ENCODE measurements at regions not wholly inside any gene's neighbourhood (a gene's known extent, or its start where the extent isn't known, plus 50 kb on each side); places are given as distances from the start of the nearest gene placed in this dataset.

GRCh38 chr6:103081876-103082630, 1688.5 kb downstream of the GRIK2 start:
- Mint-ChIP-seq H3K27me3 (no peaks in the 10 kb centered on the region), H3K27ac (no peak overlapping the region), H3K4me1 (no peaks in the 10 kb centered on the region), H3K4me3 (no peak overlapping the region), H3K9me3 (peaks cover 5 to 13% of the 10 kb centered on the region in 2 donors)
- no peak for ATAC-seq
- no peak for DNase-seq

- H3K27me3 Mint-ChIP-seq, result no peaks in the 10 kb centered on the region
- peaks cover 5 to 14% of the 10 kb centered on the region in 2 donors for H3K9me3 Mint-ChIP-seq
- ATAC-seq (no peak), DNase-seq (no peak)
- no peak overlapping the region for H3K4me3 Mint-ChIP-seq
- H3K4me1 Mint-ChIP-seq, result no peaks in the 10 kb centered on the region
- H3K27ac Mint-ChIP-seq, result no peak overlapping the region
Measured at GRCh38 chr6:103081126-103081525, 1687.6 kb downstream of the GRIK2 start.

- no peak overlapping the region for H3K27ac Mint-ChIP-seq
- peaks cover 5 to 14% of the 10 kb centered on the region in 2 donors for H3K9me3 Mint-ChIP-seq
- DNase-seq (no peak), ATAC-seq (no peak)
- no peaks in the 10 kb centered on the region for H3K4me1 Mint-ChIP-seq
- H3K27me3 Mint-ChIP-seq, result no peaks in the 10 kb centered on the region
- no peak overlapping the region for H3K4me3 Mint-ChIP-seq
Measured at GRCh38 chr6:103080497-103080896, 1687.0 kb downstream of the GRIK2 start.

- no peak overlapping the region for H3K27ac Mint-ChIP-seq
- H3K9me3 Mint-ChIP-seq, result peaks cover 5 to 14% of the 10 kb centered on the region in 2 donors
- no peak overlapping the region for H3K4me3 Mint-ChIP-seq
- no peaks in the 10 kb centered on the region for H3K27me3 Mint-ChIP-seq
- no peak for DNase-seq
- H3K4me1 Mint-ChIP-seq, result no peaks in the 10 kb centered on the region
- no peak for ATAC-seq
Measured at GRCh38 chr6:103079867-103080266, 1686.4 kb downstream of the GRIK2 start.

- H3K9me3 Mint-ChIP-seq, result peaks cover under 1 to 14% of the 10 kb centered on the region in 2 donors
- no peak overlapping the region for H3K4me3 Mint-ChIP-seq
- DNase-seq (no peak), ATAC-seq (no peak)
- no peaks in the 10 kb centered on the region for H3K27me3 Mint-ChIP-seq
- H3K4me1 Mint-ChIP-seq, result no peaks in the 10 kb centered on the region
- no peak overlapping the region for H3K27ac Mint-ChIP-seq
Measured at GRCh38 chr6:103062136-103062535, 1668.6 kb downstream of the GRIK2 start.

GRCh38 chr6:103047567-103047966, 1654.1 kb downstream of the GRIK2 start:
- Mint-ChIP-seq H3K27ac (no peak overlapping the region), H3K4me3 (no peak overlapping the region), H3K9me3 (peaks cover 7 to 8% of the 10 kb centered on the region in 2 donors), H3K27me3 (no peaks in the 10 kb centered on the region), H3K4me1 (no peaks in the 10 kb centered on the region)
- DNase-seq (no peak), ATAC-seq (no peak)

DNA sequence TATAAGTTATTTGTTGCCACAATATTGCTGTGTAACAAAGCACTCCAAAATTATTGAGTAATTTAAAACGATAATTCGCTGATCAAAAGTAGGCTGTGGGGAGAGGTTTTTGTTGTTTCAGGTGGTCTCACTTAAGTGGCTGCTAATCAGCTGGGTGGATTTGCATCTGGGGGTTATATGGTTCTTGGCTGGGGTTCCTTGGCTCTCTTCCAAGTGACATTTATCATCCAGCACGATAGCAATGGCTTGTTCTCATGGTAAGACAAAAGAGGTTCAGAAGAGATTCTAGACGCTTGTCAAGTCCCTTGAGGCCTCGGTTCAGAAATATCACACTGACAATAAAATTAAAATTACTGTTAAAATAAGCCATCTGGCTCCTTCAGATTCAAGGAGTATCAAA, 1648.8 kb downstream of the GRIK2 start:
- ATAC-seq (no peak), DNase-seq (no peak)
- no peaks in the 10 kb centered on the region for H3K9me3 Mint-ChIP-seq
- no peak overlapping the region for H3K27ac Mint-ChIP-seq
- H3K27me3 Mint-ChIP-seq, result no peaks in the 10 kb centered on the region
- H3K4me1 Mint-ChIP-seq, result no peaks in the 10 kb centered on the region
- no peak overlapping the region for H3K4me3 Mint-ChIP-seq

DNA sequence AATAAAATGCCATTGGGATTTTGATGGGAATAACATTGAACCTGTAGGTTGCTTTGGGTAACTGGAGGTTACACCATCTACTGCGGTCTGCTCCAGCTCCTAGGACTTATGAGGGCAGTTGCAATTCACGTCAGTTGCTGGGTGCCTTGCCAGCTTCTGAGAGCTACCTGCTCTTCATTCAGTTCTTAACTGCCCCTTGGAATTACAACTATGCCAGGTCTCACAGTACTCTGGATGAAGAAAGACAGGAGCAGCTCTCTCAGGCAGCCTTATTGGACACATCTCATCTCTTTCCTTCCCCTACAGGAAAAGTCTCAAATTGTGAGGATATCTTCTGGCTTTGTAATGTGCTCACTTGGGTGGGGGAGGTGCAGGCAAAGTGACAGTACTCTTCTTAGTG, 1643.3 kb downstream of the GRIK2 start:
- no peaks in the 10 kb centered on the region for H3K9me3 Mint-ChIP-seq
- no peak for ATAC-seq

GRCh38 chr6:103027271-103027931, 1633.9 kb downstream of the GRIK2 start:
- ATAC-seq (no peak), DNase-seq (no peak)
- no peak overlapping the region for H3K27ac Mint-ChIP-seq
- no peak overlapping the region for H3K4me3 Mint-ChIP-seq
- no peaks in the 10 kb centered on the region for H3K4me1 Mint-ChIP-seq
- no peaks in the 10 kb centered on the region for H3K9me3 Mint-ChIP-seq
- H3K27me3 Mint-ChIP-seq, result no peaks in the 10 kb centered on the region

More for the DNA sequence above, 1643.3 kb downstream of the GRIK2 start:
- Mint-ChIP-seq H3K27ac (no peak overlapping the region), H3K27me3 (no peaks in the 10 kb centered on the region), H3K4me3 (no peak overlapping the region), H3K4me1 (no peaks in the 10 kb centered on the region)
- no peak for DNase-seq

- Mint-ChIP-seq H3K27ac (no peak overlapping the region), H3K4me3 (no peak overlapping the region), H3K4me1 (no peaks in the 10 kb centered on the region), H3K27me3 (no peaks in the 10 kb centered on the region), H3K9me3 (peaks cover 4 to 5% of the 10 kb centered on the region in 2 donors)
- DNase-seq (no peak), ATAC-seq (no peak)
Measured at GRCh38 chr6:103018426-103018825, 1624.9 kb downstream of the GRIK2 start.

DNA sequence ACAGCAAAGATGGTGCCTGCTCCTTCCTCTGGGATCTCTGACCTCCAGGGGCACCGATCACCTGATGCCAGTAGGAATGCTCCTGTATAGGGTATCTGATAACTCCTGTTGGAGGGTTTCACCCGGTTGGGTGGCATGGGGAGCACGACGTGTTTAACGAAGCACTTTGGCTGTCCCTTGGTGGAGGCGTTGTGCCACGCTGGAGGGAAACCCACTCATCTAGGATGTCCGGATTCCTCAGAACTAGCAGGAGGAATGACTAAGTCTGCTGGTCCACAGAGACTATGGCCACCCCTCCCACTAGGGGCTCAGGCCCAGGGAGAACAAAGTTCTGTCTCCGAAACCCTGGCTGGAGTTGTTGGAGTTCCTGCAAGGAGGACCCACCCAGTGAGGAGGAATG, 1624.4 kb downstream of the GRIK2 start:
- Mint-ChIP-seq H3K27me3 (no peaks in the 10 kb centered on the region), H3K4me3 (no peak overlapping the region), H3K27ac (no peak overlapping the region), H3K9me3 (peaks cover 4 to 6% of the 10 kb centered on the region in 2 donors), H3K4me1 (no peaks in the 10 kb centered on the region)
- no peak for ATAC-seq
- no peak for DNase-seq

DNA sequence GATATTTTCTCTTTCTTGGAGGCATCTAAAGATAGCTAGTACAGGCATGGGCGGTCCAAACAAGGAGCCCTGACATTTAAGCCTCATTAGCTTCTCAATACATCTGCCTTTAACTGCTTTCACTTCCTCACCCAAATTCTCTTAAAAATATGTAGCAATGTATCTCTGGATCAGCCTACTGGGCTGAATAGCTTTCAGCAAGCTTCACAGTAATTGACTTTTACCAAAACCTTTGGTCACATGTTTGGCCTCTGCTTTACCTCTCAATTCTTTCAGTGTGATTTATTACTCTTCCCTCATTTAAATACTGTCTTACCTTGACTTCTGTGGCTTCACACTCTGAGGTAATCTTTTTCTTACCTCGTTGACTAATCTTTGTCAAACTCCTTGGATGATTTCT, 1618.1 kb downstream of the GRIK2 start:
- H3K9me3 Mint-ChIP-seq, result peaks cover 9 to 14% of the 10 kb centered on the region in 2 donors
- ATAC-seq, result no peak
- no peaks in the 10 kb centered on the region for H3K4me1 Mint-ChIP-seq
- no peaks in the 10 kb centered on the region for H3K27me3 Mint-ChIP-seq
- H3K27ac Mint-ChIP-seq, result no peak overlapping the region
- H3K4me3 Mint-ChIP-seq, result no peak overlapping the region
- no peak for DNase-seq

GRCh38 chr6:103002282-103002681, 1608.8 kb downstream of the GRIK2 start:
- no peaks in the 10 kb centered on the region for H3K27me3 Mint-ChIP-seq
- no peaks in the 10 kb centered on the region for H3K4me1 Mint-ChIP-seq
- no peak for DNase-seq
- H3K4me3 Mint-ChIP-seq, result no peak overlapping the region
- no peak overlapping the region for H3K27ac Mint-ChIP-seq
- ATAC-seq, result no peak
- peaks cover 0 to 17% of the 10 kb centered on the region in 2 donors for H3K9me3 Mint-ChIP-seq

DNA sequence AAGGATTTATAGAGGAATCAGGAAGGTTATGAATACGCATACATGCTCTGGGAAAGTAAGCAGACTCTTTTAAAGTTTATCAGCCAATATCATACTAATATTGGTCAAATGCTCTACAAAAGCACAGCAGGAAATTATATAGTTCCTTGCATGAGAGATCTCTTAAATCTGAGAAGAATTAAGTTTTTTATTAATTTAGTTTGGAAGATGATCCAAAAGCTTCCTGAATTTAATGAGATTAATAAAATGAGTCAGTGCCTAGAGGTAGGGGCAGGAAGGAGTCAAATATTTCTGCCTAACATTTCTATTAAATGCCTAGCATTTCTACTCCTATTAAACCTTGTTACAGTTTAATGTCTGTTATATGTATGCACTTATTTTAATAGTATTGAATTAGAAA, 1608.2 kb downstream of the GRIK2 start:
- H3K9me3 Mint-ChIP-seq, result peaks cover 0 to 17% of the 10 kb centered on the region in 2 donors
- DNase-seq, result no peak
- H3K4me1 Mint-ChIP-seq, result no peaks in the 10 kb centered on the region
- no peaks in the 10 kb centered on the region for H3K27me3 Mint-ChIP-seq
- H3K27ac Mint-ChIP-seq, result no peak overlapping the region
- no peak overlapping the region for H3K4me3 Mint-ChIP-seq
- ATAC-seq, result no peak

GRCh38 chr6:103000688-103001087, 1607.2 kb downstream of the GRIK2 start:
- Mint-ChIP-seq H3K27me3 (no peaks in the 10 kb centered on the region), H3K27ac (no peak overlapping the region), H3K4me3 (no peak overlapping the region), H3K9me3 (peaks cover 0 to 14% of the 10 kb centered on the region in 2 donors), H3K4me1 (no peaks in the 10 kb centered on the region)
- DNase-seq (no peak), ATAC-seq (no peak)

GRCh38 chr6:102995491-102995890, 1602.0 kb downstream of the GRIK2 start:
- no peak for DNase-seq
- H3K4me1 Mint-ChIP-seq, result no peaks in the 10 kb centered on the region
- H3K9me3 Mint-ChIP-seq, result peaks cover 0 to 9% of the 10 kb centered on the region in 2 donors
- H3K27me3 Mint-ChIP-seq, result no peaks in the 10 kb centered on the region
- no peak overlapping the region for H3K4me3 Mint-ChIP-seq
- no peak overlapping the region for H3K27ac Mint-ChIP-seq
- no peak for ATAC-seq

All from stimulated activated naive CD8-positive, alpha-beta T cell treated with anti-CD3 and anti-CD28 coated beads, Interleukin-15, amount 100 ng/mL, for 72 hours (primary cell).